ENCODE measurements at regions not wholly inside any gene's neighbourhood (a gene's known extent, or its start where the extent isn't known, plus 50 kb on each side); places are given as distances from the start of the nearest gene placed in this dataset.

- Histone ChIP-seq H3K4me1 (ENCODE audit: control insufficient read depth in 2 of 3, insufficient read depth in 2 of 3, low read depth in 1 of 3, low read length in 3 of 3) (peaks cover 0 to 6% (median 0%) of the 10 kb centered on the region in 3 donors), H3K36me3 (ENCODE audit: control insufficient read depth in 2 of 3, insufficient read depth in 3 of 3, low read length in 3 of 3) (no peaks in the 10 kb centered on the region), H3K27ac (ENCODE audit: low read depth in 2 of 2, low read length in 2 of 2) (no peak overlapping the region), H3K9ac (ENCODE audit: low read length in 3 of 3) (no peak overlapping the region), H3K9me3 (ENCODE audit: control insufficient read depth in 2 of 3, insufficient read depth in 1 of 3, low read length in 3 of 3) (no peaks in the 10 kb centered on the region), H3K4me3 (ENCODE audit: low read length in 3 of 3) (no peak overlapping the region), H3K27me3 (ENCODE audit: control insufficient read depth, insufficient read depth, low read length) (no peaks in the 10 kb centered on the region)
- intact Hi-C loops (cut with DNase I), result no loop called here
- TF ChIP-seq CTCF (IDR thresholded peaks at IDR 0.05; ENCODE audit: borderline replicate concordance, extremely low read depth, insufficient read depth), result no peak
- FAIRE-seq (no peak), DNase-seq (no peak)
These were observed 423.5 kb upstream of the ZEB2 start for GRCh38 chr2:144943293-144943941.

- Histone ChIP-seq H3K36me3 (ENCODE audit: control insufficient read depth in 2 of 3, insufficient read depth in 3 of 3, low read length in 3 of 3) (no peaks in the 10 kb centered on the region), H3K9ac (ENCODE audit: low read length in 3 of 3) (no peak overlapping the region), H3K4me1 (ENCODE audit: control insufficient read depth in 2 of 3, insufficient read depth in 2 of 3, low read depth in 1 of 3, low read length in 3 of 3) (peaks cover 0 to 7% (median 3%) of the 10 kb centered on the region in 3 donors), H3K27ac (ENCODE audit: low read depth in 2 of 2, low read length in 2 of 2) (no peak overlapping the region), H3K4me3 (ENCODE audit: low read length in 3 of 3) (no peak overlapping the region), H3K9me3 (ENCODE audit: control insufficient read depth in 2 of 3, insufficient read depth in 1 of 3, low read length in 3 of 3) (no peaks in the 10 kb centered on the region), H3K27me3 (ENCODE audit: control insufficient read depth, insufficient read depth, low read length) (no peaks in the 10 kb centered on the region)
- no peak for TF ChIP-seq CTCF (IDR thresholded peaks at IDR 0.05; ENCODE audit: borderline replicate concordance, extremely low read depth, insufficient read depth)
- peak in 2 of 5 donors; percentile 34 to 48 for DNase-seq
- FAIRE-seq, result no peak
- intact Hi-C loops (cut with DNase I), result no loop called here
These were observed 422.8 kb upstream of the ZEB2 start for GRCh38 chr2:144942516-144943256.

GRCh38 chr2:144941743-144942488 is 422.0 kb upstream of the ZEB2 start:
- Histone ChIP-seq H3K9me3 (ENCODE audit: control insufficient read depth in 2 of 3, insufficient read depth in 1 of 3, low read length in 3 of 3) (no peaks in the 10 kb centered on the region), H3K36me3 (ENCODE audit: control insufficient read depth in 2 of 3, insufficient read depth in 3 of 3, low read length in 3 of 3) (no peaks in the 10 kb centered on the region), H3K27ac (ENCODE audit: low read depth in 2 of 2, low read length in 2 of 2) (no peak overlapping the region), H3K4me3 (ENCODE audit: low read length in 3 of 3) (no peak overlapping the region), H3K9ac (ENCODE audit: low read length in 3 of 3) (no peak overlapping the region), H3K4me1 (ENCODE audit: control insufficient read depth in 2 of 3, insufficient read depth in 2 of 3, low read depth in 1 of 3, low read length in 3 of 3) (peaks cover 0 to 7% (median 3%) of the 10 kb centered on the region in 3 donors), H3K27me3 (ENCODE audit: control insufficient read depth, insufficient read depth, low read length) (no peaks in the 10 kb centered on the region)
- no peak for DNase-seq
- intact Hi-C loops (cut with DNase I), result no loop called here
- no peak for TF ChIP-seq CTCF (IDR thresholded peaks at IDR 0.05; ENCODE audit: borderline replicate concordance, extremely low read depth, insufficient read depth)
- FAIRE-seq, result no peak

Data from kidney (tissue), 13 donors.